Activated T-cell treated with anti-CD3 and anti-CD28 coated beads for 48 hours (primary cell): ENCODE measurements at regions not wholly inside any gene's neighbourhood (a gene's known extent, or its start where the extent isn't known, plus 50 kb on each side); places are given as distances from the start of the nearest gene placed in this dataset.
"Not testable (repeated sequence)": the region's sequence is repeated elsewhere in the genome, so short reads cannot be mapped to it uniquely, and the experiment has no call there.

Experiments used
- DNase-seq: peaks from one replicate; pipeline ENCODE4 v3.0.0-alpha.2; 2020; ENCODE audit warnings: low read depth

DNA sequence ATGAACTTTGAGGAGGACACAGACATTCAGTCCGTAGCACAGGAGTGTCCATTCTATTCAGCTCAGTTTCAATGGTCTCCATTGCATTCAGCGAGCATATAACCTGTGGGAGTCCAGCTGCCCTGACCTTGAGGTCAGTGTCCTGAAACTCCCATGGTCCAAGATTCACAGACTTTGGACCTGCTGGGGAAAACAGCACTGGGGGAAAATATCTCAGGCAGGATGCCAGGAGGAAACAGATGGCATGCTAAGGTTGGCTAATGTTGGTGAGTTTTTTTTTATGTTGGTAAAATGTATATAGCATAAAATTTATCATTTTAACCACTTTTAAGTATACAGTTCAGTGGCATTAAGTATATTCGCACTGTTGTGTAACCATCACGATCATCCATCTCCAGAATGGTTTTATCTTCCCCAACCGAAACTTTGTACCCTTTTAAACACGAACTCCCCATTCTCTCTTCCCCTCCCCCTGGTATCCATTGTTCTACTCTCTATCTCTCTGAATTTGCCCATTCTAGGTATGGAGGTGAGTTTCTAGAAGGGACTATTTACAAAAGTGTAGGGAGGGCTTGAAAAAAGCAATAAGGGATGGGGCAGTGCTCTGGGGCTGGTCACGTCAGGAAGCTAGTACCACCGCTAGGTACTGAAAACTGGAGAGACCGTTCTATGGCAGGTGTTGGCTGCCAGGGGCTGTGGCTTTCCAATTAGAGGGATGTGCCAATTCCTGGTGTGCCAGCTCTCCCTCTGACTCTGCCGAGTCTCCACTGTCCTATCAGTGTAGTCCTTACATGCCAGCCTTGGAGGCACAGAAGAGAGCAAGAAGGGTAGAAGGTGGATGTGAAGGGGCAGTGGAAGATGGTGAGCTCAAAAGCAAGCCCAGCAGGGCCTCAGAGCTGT is 85.3 kb downstream of the FOXD2 start:
- no peak for DNase-seq

DNA sequence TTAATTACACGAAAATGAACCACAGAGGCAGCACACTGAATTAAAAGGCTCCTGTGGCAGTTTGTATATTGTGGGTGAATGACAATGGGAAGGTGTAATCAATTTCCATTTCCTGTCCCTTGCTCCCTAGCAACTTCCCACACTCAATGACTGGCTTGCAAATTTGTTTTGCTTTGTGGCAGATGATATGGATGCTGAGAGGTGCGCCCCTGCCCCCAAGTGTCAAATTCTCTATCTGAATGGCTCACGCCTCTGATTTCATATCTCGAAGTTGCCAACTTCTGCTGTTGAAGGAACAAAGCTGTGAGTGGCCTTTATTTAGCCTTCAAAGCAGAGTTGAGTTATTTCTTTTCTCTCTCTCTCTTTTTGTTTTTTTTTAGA is 86.0 kb downstream of the FOXD2 start:
- no peak for DNase-seq

DNA sequence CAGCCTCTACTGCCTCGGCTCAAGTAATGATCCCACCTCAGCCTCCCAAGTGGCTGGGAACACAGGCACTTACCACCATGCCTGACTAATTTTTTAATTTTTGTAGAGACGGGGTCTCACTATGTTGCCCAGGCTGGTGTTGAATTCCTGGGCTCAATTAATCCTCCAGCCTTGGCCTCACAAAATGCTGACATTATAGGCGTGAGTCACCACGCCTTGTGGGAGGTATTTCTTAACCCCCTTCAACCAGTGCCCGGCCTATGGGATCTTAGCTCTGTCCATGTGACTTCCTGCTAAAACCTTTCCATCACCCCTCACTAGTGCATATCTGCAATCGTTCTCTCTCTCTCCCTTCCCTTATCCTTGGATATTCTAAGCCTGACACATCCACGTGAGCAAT is 86.4 kb downstream of the FOXD2 start:
- DNase-seq, result no peak

DNA sequence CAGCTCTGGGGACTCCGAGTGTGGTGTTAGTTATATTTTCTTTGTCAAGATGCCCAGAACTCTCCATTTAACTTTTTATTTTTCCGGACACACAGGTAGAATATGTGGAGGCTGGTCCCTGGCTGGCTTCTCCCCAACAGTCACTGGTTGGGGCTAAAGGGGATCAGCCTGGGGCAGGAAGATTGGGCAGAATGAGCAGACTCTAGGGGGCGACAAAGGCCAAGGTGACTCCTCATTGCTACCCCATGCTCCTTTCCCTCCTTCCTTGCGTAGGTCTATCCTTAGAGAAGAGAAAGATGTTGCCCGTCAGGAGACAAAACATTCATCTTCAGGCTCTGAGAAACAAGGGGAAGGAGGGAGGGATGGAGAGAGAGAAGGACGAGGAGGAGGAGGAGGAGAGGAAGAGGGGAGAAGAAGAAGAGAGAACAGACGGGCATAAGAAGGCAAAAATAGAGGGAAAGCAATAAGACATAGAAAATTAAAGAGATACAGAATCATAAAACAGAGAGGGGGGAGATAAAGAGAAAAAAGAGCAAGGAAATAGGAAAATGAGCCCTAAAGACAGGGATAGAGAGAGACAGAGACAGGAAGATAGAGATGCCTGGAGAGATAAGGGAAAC is 89.9 kb downstream of the FOXD2 start:
- no peak for DNase-seq

DNA sequence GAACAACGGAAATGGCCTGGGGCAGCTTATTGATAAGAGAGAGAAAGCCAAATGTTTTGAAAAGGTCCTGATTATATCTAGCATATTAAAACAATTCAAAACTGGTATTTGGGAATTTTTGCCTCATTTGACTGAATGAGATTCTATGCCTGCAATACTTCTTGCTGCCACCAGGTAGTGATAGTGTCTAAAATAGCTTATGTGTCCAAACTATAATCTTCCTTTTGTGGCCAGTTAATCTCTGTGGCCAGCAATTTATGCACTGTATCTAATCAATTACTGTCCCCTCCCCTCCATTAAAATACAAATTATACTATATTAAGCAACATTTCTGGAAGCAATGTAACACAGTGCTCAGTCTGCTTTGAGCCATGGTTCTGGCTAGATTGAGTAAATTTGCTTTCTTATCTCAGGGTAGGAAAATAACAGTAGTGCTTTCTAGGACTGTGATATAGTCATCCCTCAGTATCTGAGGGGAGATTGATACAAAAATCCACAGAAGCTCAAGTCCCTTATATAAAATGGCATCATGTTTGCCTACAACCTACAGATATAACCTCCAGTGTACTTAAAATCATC is 91.8 kb downstream of the FOXD2 start:
- no peak for DNase-seq

DNA sequence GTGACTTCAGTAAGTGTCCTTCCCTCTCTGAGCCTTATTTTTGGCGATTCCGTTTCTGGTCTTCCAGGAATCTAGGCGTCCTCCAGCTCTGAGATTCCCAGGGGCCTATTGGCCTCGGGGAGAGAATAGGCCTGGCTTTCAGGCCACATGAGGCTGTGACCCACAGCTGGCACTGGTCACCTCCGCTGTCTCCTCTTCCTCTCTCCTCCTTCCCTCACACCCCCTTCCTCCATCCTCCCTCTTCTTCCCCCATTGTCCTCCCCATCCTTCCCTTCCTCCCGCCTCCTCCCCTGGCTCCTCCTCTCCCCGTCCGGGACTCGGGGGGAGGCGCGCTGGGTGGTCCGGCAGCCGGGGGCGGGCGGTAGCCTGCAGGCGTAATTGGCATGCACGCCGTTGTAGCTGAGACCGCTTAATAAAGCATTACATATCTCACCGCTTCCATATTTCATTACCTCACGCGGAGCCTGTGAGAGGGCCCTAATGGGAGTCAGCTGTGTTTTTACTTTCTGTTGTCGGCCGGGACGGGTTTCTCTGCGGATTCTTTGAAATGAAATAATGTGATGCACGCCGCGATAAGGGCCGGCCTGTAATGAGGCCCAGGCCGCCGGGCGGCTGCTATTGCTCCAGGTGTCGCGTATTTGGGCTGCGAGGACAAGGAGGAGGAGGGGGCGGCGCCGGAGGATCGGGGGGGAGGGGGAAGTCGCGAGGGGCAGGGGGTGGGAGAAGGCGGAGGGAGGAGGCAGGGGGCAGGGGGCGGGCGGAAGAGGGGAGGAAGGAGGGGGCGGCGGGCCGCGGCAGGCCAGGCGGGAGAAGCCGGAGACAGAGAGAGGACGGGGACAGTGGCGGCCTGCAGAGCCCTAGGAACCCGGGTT is 95.3 kb downstream of the FOXD2 start:
- no peak for DNase-seq

DNA sequence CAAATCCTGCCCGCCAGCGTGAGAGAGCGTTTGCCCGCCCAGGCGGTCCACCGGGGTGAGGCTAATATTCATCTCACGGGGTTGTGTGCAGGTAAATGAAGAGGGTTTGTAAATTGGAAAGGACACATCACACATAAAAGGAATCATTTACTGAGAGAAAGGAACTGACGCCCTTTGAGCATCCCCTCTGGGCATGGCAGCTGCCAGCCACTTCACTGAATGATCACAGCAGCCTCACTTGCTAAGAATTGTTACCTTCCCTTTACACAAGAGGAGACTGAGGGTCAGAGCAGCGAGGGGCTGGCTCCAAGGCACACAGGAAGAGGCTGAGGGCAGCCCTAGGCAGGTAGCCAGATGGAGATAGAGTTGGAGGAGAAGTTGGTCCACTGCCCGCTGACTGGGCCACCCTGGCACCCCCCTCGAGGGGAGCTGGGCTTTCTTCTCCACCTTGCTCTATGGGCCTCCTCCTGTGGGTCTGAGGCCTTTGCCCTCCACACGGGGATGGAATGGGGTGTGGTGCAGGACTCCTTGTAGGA is 96.0 kb downstream of the FOXD2 start:
- no peak for DNase-seq

DNA sequence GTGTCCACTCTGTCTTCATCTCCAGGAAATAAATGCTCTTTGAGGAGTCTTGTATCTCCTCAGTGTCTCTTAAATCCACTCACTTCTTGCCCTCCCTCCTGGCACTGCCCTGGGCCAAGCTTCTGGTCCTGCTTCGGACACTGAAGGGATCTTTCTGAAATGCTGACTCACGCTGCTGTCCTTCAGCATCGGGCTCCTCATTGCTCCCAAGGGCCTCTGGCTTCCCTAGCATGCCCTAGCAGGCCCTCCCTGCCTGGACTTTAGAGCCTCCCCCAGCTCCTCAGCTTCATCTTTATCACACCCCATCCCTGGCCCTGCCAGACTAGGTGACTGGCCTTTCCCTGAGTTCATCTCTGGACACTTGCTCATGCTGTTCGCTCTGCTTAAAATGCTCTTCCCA is 96.6 kb downstream of the FOXD2 start:
- no peak for DNase-seq

DNA sequence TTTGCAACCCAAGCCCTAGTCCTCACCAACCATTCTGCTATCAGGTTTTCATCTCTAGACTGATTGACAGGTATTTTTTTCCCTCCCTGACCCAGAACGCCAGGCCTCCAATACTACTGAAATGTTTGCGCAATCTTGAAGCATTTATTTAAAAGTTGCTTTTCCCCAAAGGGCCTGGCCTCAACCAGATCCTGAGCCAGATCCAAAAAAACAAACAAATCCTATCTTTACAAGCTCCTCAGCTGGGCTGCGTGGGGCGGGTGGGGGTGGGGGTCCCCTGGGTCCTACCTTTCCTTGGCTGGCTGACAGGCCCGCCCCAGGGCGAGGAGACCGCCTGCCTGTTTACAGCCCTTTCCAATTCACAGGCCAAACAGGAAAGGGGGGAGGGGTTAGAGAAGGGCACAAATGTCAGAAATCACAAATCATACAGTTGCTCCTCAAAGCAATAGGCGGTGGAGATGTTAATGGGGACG is 98.8 kb downstream of the FOXD2 start:
- no peak for DNase-seq

- no peak for DNase-seq
Observed at GRCh38 chr1:47537268-47537667, 99.4 kb downstream of the FOXD2 start.

- no peak for DNase-seq
Observed at GRCh38 chr1:47537966-47538365, 100.1 kb downstream of the FOXD2 start.

- DNase-seq, result not testable (repeated sequence)
Observed at GRCh38 chr1:47538530-47538929, 100.7 kb downstream of the FOXD2 start.

GRCh38 chr1:47541705-47542104 is 103.9 kb downstream of the FOXD2 start:
- DNase-seq, result not testable (repeated sequence)

GRCh38 chr1:47543089-47543488 is 105.2 kb downstream of the FOXD2 start:
- not testable (repeated sequence) for DNase-seq

DNA sequence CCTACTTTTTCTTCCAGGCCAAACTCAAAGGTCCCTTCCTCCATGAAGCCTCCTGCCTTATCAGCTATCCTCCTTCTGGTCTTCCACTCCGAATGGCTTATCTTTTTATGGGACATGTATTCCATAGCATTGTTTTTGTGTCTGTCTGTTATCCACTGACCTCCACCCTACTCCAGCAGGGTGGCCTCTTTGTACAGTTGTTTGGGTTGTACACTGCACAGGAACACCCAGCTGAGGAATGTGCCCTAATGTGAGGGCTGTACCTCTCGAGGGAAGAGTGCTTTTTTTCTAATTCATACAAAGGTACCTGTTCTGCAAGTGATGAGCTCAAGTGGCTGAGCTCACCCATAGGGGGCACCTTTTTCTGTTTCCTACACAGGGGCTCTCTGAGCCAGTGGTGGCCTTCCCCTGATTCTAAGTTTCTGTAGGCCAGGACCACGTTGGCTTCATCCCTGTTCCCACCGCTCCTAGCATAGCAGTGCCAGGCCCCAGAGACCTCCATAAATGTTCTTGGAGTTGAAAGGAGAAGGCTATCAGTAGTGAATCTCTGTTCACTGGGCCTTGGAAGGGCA is 108.2 kb downstream of the FOXD2 start:
- no peak for DNase-seq

- DNase-seq, result no peak
Observed at GRCh38 chr1:47547753-47548573, 110.1 kb downstream of the FOXD2 start.

DNA sequence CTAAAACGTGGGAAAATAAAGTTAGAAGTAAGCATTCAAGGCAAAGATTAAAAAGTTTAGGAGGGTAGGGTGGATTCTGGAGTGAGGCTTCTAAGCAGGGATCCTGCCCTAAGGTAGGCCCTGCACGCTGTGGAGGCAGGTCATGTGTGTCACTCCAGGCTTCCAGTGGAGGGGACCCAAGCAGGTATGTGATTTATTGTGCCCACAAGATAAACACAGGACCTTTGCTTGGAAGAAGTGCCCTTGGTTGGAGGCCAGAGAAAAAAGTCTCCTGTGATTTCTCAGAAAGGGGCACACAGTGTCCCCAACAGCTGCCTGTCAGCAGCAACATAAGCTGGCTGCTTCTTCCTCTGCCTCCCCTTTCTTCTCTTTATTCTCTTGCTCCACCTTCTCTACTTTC is 110.8 kb downstream of the FOXD2 start:
- no peak for DNase-seq

- no peak for DNase-seq
Observed at GRCh38 chr1:47549532-47549931, 111.7 kb downstream of the FOXD2 start.

GRCh38 chr1:47550929-47551328 is 113.1 kb downstream of the FOXD2 start:
- no peak for DNase-seq

GRCh38 chr1:47551971-47552528 is 114.2 kb downstream of the FOXD2 start:
- DNase-seq, result no peak
